ENCODE measurements at regions not wholly inside any gene's neighbourhood (a gene's known extent, or its start where the extent isn't known, plus 50 kb on each side); places are given as distances from the start of the nearest gene placed in this dataset.

GRCh38 chr22:48722661-48723060 lies 1105.0 kb downstream of the BRD1 start:
- Histone ChIP-seq H3K27ac (ENCODE audit: insufficient read depth, low read length, poor library complexity, severe bottlenecking) (no peak overlapping the region), H3K4me1 (ENCODE audit: control insufficient read depth, insufficient read depth, low read length, poor library complexity, severe bottlenecking) (no peaks in the 10 kb centered on the region), H3K9me3 (ENCODE audit: control insufficient read depth in 2 of 2, low read length in 2 of 2) (peaks cover 6% of the 10 kb centered on the region in 2 experiments), H3K4me3 (ENCODE audit: low read depth, low read length) (no peak overlapping the region), H3K27me3 (ENCODE audit: control insufficient read depth, insufficient read depth, low read length) (peaks cover 2% of the 10 kb centered on the region), H3K36me3 (ENCODE audit: control insufficient read depth, insufficient read depth, low read length) (no peaks in the 10 kb centered on the region)
- DNase-seq (no peak), ATAC-seq (ENCODE audit: low read depth in 2 of 2) (no peak)
- H3K4me3 Mint-ChIP-seq = no peak overlapping the region
- H3K27me3 Mint-ChIP-seq = no peaks in the 10 kb centered on the region
- H3K27ac Mint-ChIP-seq = no peak overlapping the region
- H3K9me3 Mint-ChIP-seq = peaks cover 0 to 20% (median 5%) of the 10 kb centered on the region in 7 donors
- H3K36me3 Mint-ChIP-seq = no peaks in the 10 kb centered on the region
- H3K4me1 Mint-ChIP-seq = no peaks in the 10 kb centered on the region

GRCh38 chr22:48721395-48721669 lies 1106.3 kb downstream of the BRD1 start:
- no peak for ATAC-seq (ENCODE audit: low read depth in 2 of 2)
- H3K27ac ChIP-seq (ENCODE audit: insufficient read depth, low read length, poor library complexity, severe bottlenecking) = no peak overlapping the region
- DNase-seq = no peak
- no peaks in the 10 kb centered on the region for H3K36me3 Mint-ChIP-seq
- H3K27me3 Mint-ChIP-seq = no peaks in the 10 kb centered on the region
- no peaks in the 10 kb centered on the region for H3K4me1 ChIP-seq (ENCODE audit: control insufficient read depth, insufficient read depth, low read length, poor library complexity, severe bottlenecking)
- no peaks in the 10 kb centered on the region for H3K9me3 ChIP-seq (ENCODE audit: control insufficient read depth in 2 of 2, low read length in 2 of 2)
- H3K4me3 Mint-ChIP-seq = no peak overlapping the region
- peaks cover 0 to 9% (median 3%) of the 10 kb centered on the region in 7 donors for H3K9me3 Mint-ChIP-seq
- no peaks in the 10 kb centered on the region for H3K36me3 ChIP-seq (ENCODE audit: control insufficient read depth, insufficient read depth, low read length)
- no peak overlapping the region for H3K27ac Mint-ChIP-seq
- peaks cover 2% of the 10 kb centered on the region for H3K27me3 ChIP-seq (ENCODE audit: control insufficient read depth, insufficient read depth, low read length)
- H3K4me3 ChIP-seq (ENCODE audit: low read depth, low read length) = no peak overlapping the region
- H3K4me1 Mint-ChIP-seq = no peaks in the 10 kb centered on the region

DNA sequence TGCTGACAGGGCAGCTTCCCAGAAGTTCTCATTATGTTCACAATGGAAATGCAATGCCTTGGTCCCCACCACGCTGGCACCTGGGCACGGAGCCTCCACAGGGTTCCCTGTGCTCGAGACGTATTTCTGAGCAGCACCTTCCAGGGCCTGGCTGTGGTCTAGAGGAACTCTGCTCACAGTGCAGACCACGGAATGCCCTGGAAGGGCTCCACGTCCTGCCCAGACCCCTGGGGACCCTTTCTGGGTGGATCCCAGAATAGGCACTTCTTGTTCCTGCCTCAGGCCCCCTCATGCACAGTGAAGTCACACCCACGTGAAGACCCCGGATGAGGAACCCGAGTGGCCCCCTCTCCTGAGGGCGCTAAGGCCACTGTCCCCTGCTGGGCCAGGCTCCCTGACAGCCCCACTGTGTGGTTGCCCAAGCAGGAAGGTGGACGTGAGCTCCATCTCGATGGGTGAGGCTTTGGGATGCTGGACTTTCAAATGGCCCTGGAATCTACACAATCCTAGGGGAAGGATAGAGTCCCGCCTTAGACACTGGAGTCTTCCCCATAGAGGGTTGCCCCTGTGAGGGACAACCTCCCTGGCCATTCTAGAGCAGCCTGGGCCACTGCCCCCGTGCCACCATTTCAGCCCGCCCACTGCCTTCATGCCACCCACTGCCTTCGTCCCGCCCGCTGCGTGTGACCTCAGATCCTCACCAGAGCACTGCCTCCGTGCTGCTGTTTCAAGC lies 1106.8 kb downstream of the BRD1 start:
- Histone ChIP-seq H3K27ac (ENCODE audit: insufficient read depth, low read length, poor library complexity, severe bottlenecking) (no peak overlapping the region), H3K9me3 (ENCODE audit: control insufficient read depth in 2 of 2, low read length in 2 of 2) (no peaks in the 10 kb centered on the region), H3K4me3 (ENCODE audit: low read depth, low read length) (no peak overlapping the region), H3K4me1 (ENCODE audit: control insufficient read depth, insufficient read depth, low read length, poor library complexity, severe bottlenecking) (no peaks in the 10 kb centered on the region), H3K27me3 (ENCODE audit: control insufficient read depth, insufficient read depth, low read length) (peaks cover 2% of the 10 kb centered on the region), H3K36me3 (ENCODE audit: control insufficient read depth, insufficient read depth, low read length) (no peaks in the 10 kb centered on the region)
- Mint-ChIP-seq H3K9me3 (peaks cover 0 to 8% (median 3%) of the 10 kb centered on the region in 7 donors), H3K27ac (no peak overlapping the region), H3K27me3 (no peaks in the 10 kb centered on the region), H3K4me1 (no peaks in the 10 kb centered on the region), H3K4me3 (no peak overlapping the region), H3K36me3 (no peaks in the 10 kb centered on the region)
- ATAC-seq (ENCODE audit: low read depth in 2 of 2) (no peak), DNase-seq (no peak)

- Mint-ChIP-seq H3K27me3 (no peaks in the 10 kb centered on the region), H3K4me3 (no peak overlapping the region), H3K9me3 (peaks cover 0 to 6% (median 3%) of the 10 kb centered on the region in 7 donors), H3K4me1 (no peaks in the 10 kb centered on the region), H3K27ac (no peak overlapping the region), H3K36me3 (no peaks in the 10 kb centered on the region)
- DNase-seq (no peak), ATAC-seq (ENCODE audit: low read depth in 2 of 2) (no peak)
- Histone ChIP-seq H3K4me1 (ENCODE audit: control insufficient read depth, insufficient read depth, low read length, poor library complexity, severe bottlenecking) (no peaks in the 10 kb centered on the region), H3K27ac (ENCODE audit: insufficient read depth, low read length, poor library complexity, severe bottlenecking) (no peak overlapping the region), H3K27me3 (ENCODE audit: control insufficient read depth, insufficient read depth, low read length) (no peaks in the 10 kb centered on the region), H3K4me3 (ENCODE audit: low read depth, low read length) (no peak overlapping the region), H3K36me3 (ENCODE audit: control insufficient read depth, insufficient read depth, low read length) (no peaks in the 10 kb centered on the region), H3K9me3 (ENCODE audit: control insufficient read depth in 2 of 2, low read length in 2 of 2) (no peaks in the 10 kb centered on the region)
Measured at GRCh38 chr22:48719978-48720661, 1107.6 kb downstream of the BRD1 start.

DNA sequence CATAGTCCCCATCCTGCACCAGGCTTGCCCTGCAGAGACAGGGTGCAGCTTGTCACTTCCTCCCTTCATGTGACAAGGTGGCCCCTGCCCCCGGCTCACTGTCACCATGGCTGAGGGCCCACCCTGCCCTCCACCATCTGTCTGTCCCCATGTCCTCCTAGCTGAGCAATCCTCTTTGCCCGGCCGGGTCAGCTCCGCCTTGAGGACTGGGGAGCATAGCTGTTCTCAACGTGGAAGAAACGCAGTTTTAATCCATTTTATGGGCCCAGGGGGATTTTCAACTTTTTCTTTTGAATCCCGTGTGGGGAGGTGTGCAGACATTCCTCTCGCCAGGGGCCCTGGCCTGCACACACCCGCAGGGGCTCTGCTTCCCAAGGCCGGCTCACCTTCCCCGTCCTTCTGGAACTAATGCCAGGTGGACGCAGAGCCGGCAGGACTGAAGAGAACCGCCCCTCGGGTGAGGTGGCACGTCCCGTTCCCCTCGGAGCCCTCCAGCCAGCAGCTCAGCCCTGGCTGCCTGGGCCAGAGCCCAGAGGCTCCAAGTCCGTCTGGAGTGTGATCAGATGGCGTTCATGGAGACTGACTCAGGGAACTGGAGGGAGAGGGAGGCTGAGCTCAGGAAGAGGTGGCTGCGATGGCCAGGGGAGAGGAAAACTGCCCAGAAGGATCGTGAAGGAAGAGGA lies 1108.7 kb downstream of the BRD1 start:
- no peaks in the 10 kb centered on the region for H3K27me3 ChIP-seq (ENCODE audit: control insufficient read depth, insufficient read depth, low read length)
- no peaks in the 10 kb centered on the region for H3K9me3 ChIP-seq (ENCODE audit: control insufficient read depth in 2 of 2, low read length in 2 of 2)
- Mint-ChIP-seq H3K9me3 (peaks cover 0 to 6% (median 3%) of the 10 kb centered on the region in 7 donors), H3K4me3 (no peak overlapping the region), H3K27me3 (no peaks in the 10 kb centered on the region), H3K36me3 (no peaks in the 10 kb centered on the region), H3K27ac (no peak overlapping the region), H3K4me1 (no peaks in the 10 kb centered on the region)
- H3K4me1 ChIP-seq (ENCODE audit: control insufficient read depth, insufficient read depth, low read length, poor library complexity, severe bottlenecking) = no peaks in the 10 kb centered on the region
- no peaks in the 10 kb centered on the region for H3K36me3 ChIP-seq (ENCODE audit: control insufficient read depth, insufficient read depth, low read length)
- DNase-seq (no peak), ATAC-seq (ENCODE audit: low read depth in 2 of 2) (no peak)
- H3K4me3 ChIP-seq (ENCODE audit: low read depth, low read length) = no peak overlapping the region
- no peak overlapping the region for H3K27ac ChIP-seq (ENCODE audit: insufficient read depth, low read length, poor library complexity, severe bottlenecking)

GRCh38 chr22:48717883-48718817 lies 1109.5 kb downstream of the BRD1 start:
- Mint-ChIP-seq H3K36me3 (no peaks in the 10 kb centered on the region), H3K4me3 (no peak overlapping the region), H3K4me1 (no peaks in the 10 kb centered on the region), H3K27me3 (no peaks in the 10 kb centered on the region), H3K27ac (no peak overlapping the region), H3K9me3 (peaks cover 0 to 6% (median 3%) of the 10 kb centered on the region in 7 donors)
- no peak for ATAC-seq (ENCODE audit: low read depth in 2 of 2)
- H3K36me3 ChIP-seq (ENCODE audit: control insufficient read depth, insufficient read depth, low read length) = no peaks in the 10 kb centered on the region
- no peak overlapping the region for H3K4me3 ChIP-seq (ENCODE audit: low read depth, low read length)
- no peak overlapping the region for H3K27ac ChIP-seq (ENCODE audit: insufficient read depth, low read length, poor library complexity, severe bottlenecking)
- no peaks in the 10 kb centered on the region for H3K9me3 ChIP-seq (ENCODE audit: control insufficient read depth in 2 of 2, low read length in 2 of 2)
- H3K4me1 ChIP-seq (ENCODE audit: control insufficient read depth, insufficient read depth, low read length, poor library complexity, severe bottlenecking) = no peaks in the 10 kb centered on the region
- DNase-seq = no peak
- H3K27me3 ChIP-seq (ENCODE audit: control insufficient read depth, insufficient read depth, low read length) = no peaks in the 10 kb centered on the region

GRCh38 chr22:48717076-48717810 lies 1110.4 kb downstream of the BRD1 start:
- no peaks in the 10 kb centered on the region for H3K36me3 Mint-ChIP-seq
- DNase-seq (no peak), ATAC-seq (ENCODE audit: low read depth in 2 of 2) (no peak)
- peaks cover 0 to 6% (median 3%) of the 10 kb centered on the region in 7 donors for H3K9me3 Mint-ChIP-seq
- H3K4me3 Mint-ChIP-seq = no peak overlapping the region
- H3K4me1 ChIP-seq (ENCODE audit: control insufficient read depth, insufficient read depth, low read length, poor library complexity, severe bottlenecking) = no peaks in the 10 kb centered on the region
- no peaks in the 10 kb centered on the region for H3K4me1 Mint-ChIP-seq
- no peak overlapping the region for H3K27ac Mint-ChIP-seq
- no peaks in the 10 kb centered on the region for H3K9me3 ChIP-seq (ENCODE audit: control insufficient read depth in 2 of 2, low read length in 2 of 2)
- H3K27me3 Mint-ChIP-seq = no peaks in the 10 kb centered on the region
- no peaks in the 10 kb centered on the region for H3K36me3 ChIP-seq (ENCODE audit: control insufficient read depth, insufficient read depth, low read length)
- no peak overlapping the region for H3K27ac ChIP-seq (ENCODE audit: insufficient read depth, low read length, poor library complexity, severe bottlenecking)
- no peak overlapping the region for H3K4me3 ChIP-seq (ENCODE audit: low read depth, low read length)
- H3K27me3 ChIP-seq (ENCODE audit: control insufficient read depth, insufficient read depth, low read length) = no peaks in the 10 kb centered on the region
